DND-41 (cell line): ENCODE measurements at regions not wholly inside any gene's neighbourhood (a gene's known extent, or its start where the extent isn't known, plus 50 kb on each side); places are given as distances from the start of the nearest gene placed in this dataset.

Source experiments
- CTCF ChIP-seq: IDR thresholded peaks from 2 replicates; pipeline ENCODE4 v1.5.1; 2012; ENCODE audit warnings: borderline replicate concordance, low read length, moderate library complexity, mild to moderate bottlenecking; ENCODE audit not compliant: poor library complexity, severe bottlenecking; ENCODE audit errors: extremely low read depth
- EZH2 ChIP-seq: IDR thresholded peaks from 3 replicates; pipeline ENCODE4 v1.6.1; 2012; ENCODE audit warnings: borderline replicate concordance, low read depth, mild to moderate bottlenecking, moderate library complexity, low read length, inconsistent platforms; ENCODE audit not compliant: severe bottlenecking

GRCh38 chr5:67699560-67699959 is 503.0 kb upstream of the CD180 start:
- TF ChIP-seq CTCF (no peak), EZH2 (no peak)
